HG02884 (cell line): ENCODE measurements at regions not wholly inside any gene's neighbourhood (a gene's known extent, or its start where the extent isn't known, plus 50 kb on each side); places are given as distances from the start of the nearest gene placed in this dataset.
"Not testable (repeated sequence)": the region's sequence is repeated elsewhere in the genome, so short reads cannot be mapped to it uniquely, and the experiment has no call there.

Experiments
- ATAC-seq: cut with Tn5 transposase; IDR thresholded peaks from one replicate; pipeline ENCODE4 v1.9.1; 2021; ENCODE audit warnings: mild to moderate bottlenecking, moderate library complexity; ENCODE audit not compliant: unreplicated experiment

DNA sequence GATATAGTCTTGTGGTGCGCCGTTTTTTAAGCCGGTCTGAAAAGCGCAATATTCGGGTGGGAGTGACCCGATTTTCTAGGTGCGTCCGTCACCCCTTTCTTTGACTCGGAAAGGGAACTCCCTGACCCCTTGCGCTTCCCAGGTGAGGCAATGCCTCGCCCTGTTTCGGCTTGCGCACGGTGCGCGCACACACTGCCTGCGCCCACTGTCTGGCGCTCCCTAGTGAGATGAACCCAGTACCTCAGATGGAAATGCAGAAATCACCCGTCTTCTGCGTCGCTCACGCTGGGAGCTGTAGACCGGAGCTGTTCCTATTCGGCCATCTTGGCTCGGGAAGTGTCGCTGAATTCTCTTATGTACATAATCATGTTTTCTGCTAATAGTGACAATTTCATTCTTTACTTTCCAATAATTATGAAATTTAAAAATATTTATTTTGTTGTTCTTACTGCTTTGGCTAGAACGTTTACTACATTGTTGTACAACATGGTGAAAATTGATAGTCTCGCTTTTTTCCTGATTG is 61.2 kb upstream of the MINDY3 start:
- not testable (repeated sequence) for ATAC-seq

DNA sequence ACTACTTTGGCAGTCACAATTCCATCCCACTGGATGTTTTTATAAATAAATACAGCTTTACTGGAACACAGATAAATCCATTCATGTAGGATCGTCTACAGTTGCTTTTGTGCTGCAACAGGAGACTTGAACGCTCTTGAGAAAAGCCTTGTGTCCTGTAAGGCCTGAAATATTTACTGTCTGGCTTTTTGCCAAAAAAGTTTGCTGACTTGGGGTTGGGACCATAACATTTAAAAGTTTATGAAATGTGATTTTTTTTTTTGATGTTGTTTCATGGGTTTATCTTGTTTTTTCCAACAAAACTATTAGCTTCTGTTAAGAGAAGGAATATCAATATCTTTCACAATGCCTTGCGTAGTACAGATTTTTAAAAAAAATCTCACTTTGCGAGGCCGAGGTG is 71.1 kb upstream of the MINDY3 start:
- no peak for ATAC-seq

DNA sequence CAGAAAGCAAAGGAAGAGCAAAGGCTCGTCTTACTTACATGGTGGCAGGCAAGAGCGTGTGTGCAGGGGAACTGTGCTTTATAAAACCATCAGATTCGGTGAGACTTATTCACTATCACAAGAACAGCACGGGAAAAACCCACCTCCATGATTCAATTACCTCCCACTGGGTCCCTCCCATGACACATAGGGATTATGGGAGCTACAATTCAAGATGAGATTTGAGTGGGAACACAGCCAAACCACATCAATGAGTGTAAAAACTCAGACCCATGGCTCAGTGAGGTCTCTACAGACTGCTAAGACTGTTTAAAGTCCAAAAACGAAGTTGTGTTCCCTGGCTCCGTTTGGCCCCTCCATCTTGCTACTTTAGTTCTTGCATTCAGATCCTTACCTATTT is 79.2 kb upstream of the MINDY3 start:
- not testable (repeated sequence) for ATAC-seq

DNA sequence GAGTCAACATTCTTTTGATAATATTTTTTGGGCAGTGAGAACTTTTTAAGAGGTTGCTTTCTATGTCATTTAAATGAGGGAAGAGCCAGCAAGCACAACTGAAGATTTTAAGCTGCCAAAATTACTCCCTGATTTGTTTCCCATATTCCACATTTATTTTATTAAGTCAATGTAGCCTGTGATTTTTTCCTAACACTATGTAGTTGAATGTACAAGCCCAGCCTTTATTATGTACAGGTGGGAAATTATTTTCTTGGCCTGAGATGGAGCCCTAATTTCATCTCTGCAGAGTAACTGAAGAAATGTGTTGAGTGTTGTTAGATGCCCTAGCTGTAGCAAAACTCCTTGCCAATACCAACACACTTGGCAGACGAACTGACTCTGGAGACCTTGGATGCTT is 83.1 kb upstream of the MINDY3 start:
- no peak for ATAC-seq

DNA sequence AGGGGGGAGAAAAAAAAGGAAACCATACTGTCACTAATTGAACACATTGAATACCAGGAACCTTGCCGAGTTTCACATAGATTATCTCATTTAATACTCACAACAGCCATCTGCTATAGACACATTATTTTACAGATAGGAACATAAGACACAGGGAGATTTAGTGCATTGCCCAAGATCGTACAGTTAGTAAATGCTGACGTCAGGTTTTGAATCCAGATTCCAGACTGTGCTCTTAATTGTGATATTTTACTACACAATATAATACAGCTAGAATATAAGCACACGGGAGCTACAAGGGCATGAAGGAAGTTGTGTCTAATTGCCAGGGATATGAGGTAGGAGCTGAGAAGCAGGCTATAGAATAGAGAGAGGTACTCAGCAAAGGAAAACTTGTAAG is 93.9 kb upstream of the MINDY3 start:
- ATAC-seq = no peak

DNA sequence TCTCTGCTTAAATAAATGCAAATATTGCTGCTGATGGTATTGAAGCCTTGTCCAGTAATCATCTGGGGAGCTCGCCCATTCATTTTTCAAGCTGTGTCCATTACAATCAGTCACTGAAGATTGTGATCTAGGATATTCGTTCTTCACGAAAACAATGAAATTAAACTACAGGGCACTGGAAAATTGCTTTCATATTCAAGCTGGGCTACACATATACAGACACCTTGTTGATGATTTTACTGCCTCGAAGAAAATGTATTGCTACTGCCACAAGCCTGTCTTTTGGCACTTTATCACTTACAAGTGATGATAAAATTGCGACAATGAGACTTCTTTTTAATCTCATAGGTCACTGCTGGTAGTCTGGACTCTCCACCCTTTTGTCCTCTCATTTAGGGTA is 100.0 kb upstream of the MINDY3 start:
- no peak for ATAC-seq

DNA sequence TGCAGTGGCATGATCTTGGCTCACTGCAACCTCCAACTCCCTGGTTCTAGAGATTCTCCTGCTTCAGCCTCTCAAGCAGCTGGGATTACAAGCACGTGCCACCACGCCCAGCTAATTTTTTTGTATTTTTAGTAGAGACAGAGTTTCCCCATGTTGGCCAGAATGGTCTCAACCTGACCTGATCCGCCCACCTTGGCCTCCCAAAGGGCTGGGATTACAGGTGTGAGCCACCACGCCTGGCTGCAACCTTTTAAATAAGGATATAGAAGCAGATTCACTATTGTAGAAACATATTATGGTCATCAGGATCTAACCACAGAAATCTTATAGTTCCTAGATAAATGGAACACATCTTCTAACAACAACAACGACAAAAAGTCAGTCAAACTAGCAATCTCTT is 112.4 kb upstream of the MINDY3 start:
- not testable (repeated sequence) for ATAC-seq

DNA sequence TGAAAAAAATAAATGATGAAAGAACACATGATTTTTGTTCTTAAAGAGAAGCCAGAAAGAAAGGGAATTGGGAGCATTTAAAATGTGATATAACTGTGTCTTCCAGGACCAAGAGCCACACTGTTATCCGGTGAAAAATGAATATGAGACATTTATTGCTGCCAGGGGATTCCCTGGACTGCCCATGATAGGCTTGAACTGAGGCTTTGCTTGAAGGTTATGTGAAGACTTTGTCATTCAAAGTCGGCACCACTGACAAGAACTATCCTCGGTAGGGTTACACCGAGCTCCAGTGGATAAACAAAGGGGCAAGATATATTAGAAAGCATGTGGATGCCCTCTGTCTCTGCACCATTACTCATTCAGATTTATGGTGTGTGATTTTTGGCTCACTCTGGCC is 125.4 kb upstream of the MINDY3 start:
- no peak for ATAC-seq

DNA sequence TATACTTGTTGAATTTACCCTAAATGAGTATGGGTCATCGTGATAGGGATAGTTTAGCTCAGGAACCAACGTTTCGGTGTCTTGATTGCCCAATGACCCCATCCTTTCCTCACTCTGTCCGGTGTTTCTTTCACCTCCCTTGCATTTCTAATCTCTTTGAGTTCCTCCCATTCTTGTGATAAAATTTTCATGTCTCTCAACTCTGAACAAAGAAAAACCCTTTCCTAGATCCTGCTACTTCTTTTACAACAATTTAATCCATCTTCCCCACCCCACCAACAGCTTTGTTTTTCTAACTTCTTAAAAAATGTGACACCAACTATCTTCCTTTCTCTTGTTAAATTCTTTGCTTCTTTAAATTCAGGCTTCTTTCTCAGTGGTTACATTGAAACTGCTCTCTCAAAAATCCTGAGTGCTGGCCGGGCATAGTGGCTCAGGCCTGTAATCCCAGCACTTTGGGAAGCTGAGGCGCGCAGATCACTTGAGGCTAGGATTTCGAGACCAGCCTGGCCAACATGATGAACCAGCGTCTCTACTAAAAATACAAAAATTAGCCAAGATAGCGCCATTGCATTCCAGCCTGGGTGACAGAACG is 130.3 kb upstream of the MINDY3 start:
- no peak for ATAC-seq

DNA sequence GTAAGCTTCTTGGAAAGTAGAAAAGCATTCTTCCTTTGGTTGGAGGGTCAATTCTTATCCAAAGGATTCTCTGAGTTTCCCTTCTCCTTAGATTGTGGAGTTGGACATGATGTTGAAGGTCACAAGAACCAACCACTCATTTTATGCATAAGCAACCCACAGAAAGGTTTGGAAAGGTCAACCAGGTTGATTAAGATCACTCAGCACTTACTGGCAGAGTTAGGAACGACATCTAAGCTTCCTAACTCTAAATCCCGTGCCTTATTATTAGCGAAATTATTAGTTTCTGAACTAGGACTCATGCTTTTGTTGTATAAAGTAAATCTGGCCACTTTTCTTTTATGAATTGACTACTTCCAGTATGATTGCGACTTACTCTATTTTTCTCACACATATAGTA is 137.0 kb upstream of the MINDY3 start:
- no peak for ATAC-seq

DNA sequence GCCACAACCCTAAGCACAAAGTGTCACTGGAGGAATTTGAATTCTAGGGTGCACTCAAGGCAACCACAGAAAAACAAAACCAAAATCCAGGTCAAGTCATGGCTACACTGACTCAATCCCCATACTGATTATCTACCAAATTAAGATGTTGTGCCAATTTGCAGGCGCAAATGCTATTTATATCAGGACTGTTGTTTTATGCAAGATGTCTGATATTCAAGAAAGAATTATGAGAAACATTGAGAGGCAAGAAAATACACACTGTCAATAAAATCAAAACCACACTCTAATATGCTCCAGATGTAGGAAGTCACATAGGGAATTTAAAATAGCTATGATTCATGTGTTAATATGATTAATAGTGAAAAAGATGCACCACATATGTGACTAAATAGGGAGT is 141.3 kb upstream of the MINDY3 start:
- no peak for ATAC-seq

DNA sequence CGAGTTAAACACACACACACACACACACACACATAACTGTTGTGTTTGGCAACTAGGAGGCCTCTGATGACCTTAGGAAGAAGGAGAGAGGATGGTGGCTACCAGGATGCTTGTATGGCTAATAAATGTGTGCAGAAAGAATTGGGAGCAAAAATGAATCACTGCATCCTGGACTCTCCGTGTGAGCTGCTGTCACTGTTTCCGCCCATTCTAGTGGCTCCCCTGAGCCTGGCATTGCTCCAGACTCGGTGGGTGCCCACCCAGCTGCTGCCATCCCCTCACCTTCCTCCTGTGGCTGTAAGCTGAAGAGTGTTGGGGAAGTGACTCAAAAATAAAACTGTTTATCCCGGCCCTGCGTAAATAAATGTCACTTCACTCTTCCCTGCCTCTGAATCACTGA is 149.5 kb upstream of the MINDY3 start:
- ATAC-seq = no peak

DNA sequence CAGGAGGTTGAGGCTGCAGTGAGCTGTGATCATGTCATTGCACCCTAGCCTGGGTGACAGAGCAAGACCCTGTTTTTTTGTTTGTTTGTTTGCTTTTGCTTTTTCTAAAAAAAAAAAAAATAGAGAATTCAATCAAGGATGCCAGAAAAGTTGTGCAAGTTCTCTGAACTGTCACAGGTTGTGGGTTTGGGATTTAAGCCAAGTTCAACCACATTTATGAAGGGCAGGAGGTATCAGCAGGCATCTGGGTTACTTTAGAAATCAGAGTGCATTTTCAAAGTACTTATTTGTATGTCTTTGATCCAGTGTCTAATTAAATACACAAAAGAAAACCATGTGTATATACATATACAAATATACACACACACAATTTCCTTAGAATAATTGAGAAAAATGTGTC is 151.2 kb upstream of the MINDY3 start:
- ATAC-seq = no peak

DNA sequence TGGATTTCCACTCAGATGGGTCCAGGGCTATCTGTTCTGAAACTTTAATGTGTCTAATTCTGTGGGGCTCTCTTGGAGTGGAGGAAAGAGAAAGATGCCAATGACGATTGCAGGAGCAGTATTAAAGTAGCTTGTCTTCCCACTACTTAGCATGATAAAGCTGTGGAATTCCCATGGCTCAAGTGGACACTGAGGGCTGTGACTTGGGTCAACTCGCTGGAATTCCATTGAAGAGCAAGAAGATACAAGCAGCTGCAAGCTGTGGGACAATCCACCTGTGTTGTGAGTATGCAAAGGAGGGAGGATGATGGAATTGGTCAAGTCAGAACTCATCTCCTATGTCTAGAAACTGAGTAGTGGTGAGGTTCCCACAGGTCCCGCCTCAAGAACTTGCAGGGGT is 154.2 kb upstream of the MINDY3 start:
- no peak for ATAC-seq

DNA sequence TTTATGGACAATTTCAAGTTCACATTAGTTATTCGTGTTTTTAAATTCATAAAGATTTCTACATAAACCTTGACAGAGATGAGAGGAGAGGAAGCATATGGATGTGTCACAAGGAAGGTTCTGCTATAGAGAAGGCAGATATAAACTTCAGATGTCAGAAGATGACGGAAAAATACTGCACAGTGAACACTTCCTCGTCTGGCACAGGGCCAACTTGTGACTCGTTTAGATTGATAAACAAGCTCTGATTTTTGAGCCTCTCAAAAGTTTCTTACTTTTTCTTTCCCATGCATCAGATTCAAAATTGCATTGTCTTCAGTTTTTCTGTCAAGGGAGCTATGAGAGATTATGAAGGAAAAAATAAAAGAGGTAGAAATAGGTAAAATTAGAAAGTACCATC is 156.4 kb upstream of the MINDY3 start:
- no peak for ATAC-seq

DNA sequence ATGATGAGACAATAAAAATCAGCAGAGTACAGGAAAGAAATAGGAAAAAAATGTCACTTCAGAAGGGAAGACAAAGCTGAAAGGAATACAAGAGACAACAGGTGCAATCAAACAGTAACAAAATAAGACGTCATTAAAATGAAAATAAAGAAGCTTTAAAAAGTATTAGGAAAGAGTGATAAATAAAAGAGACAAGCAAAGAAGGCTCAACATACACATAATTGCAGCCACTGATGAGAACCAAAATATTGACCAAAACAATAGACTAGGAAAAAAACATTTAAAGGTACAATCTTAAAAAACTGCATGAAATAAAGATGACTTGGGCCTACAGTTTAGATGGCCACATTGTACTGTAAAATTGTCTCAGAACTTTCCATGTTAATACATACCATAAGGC is 160.5 kb upstream of the MINDY3 start:
- ATAC-seq = no peak

DNA sequence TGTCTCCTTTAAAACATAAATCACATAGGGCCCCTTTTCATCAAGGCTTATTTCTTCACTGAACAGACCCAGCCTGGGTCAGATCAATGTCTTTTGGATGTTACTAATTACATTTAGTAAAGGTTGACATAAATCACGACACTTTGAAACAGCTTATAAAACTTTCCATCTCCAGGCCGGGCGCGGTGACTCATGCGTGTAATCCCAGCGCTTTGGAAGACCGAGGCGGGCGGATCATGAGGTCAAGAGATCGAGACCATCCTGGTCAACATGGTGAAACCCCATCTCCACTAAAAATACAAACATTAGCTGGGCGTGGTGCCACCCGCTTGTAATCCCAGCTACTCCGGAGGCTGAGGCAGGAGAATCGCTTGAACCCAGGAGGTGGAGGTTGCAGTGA is 166.5 kb upstream of the MINDY3 start:
- ATAC-seq = not testable (repeated sequence)

DNA sequence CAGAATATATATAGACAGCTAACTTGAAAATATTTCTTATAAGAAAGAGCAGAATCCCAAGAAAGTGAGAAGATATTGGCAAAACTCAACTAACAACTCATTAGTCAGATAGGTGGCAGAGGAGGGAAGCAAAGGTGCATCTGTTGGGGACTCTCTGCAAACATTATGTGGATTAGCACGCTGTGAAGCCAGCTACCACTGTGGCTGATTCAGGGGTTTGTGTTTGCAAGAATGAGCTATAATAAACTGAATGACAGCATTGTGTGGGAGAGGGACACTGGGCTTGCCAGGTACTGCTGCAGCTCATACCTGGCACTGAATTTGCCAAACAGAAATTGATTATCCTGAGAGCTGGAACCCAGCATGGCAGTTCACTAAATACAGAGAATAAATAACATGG is 170.3 kb upstream of the MINDY3 start:
- no peak for ATAC-seq

DNA sequence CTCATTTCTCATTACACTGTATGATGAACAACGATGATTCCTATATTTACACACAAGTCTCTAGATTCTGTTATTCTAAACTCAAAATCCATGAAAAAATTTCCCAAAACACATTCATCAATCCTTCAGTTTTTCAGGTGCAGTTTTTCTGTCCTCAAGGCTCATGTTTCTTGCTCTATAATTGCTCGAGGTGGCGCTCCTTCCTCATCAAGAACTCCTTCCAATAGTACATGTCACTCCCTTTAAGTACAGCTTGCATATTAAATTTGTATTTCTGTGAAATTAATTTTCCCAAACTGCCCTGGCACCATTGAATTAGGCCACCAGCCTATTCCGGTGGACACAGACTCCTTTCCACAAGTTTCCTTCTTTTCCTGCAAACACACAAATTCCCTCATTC is 188.7 kb upstream of the MINDY3 start:
- ATAC-seq = no peak

DNA sequence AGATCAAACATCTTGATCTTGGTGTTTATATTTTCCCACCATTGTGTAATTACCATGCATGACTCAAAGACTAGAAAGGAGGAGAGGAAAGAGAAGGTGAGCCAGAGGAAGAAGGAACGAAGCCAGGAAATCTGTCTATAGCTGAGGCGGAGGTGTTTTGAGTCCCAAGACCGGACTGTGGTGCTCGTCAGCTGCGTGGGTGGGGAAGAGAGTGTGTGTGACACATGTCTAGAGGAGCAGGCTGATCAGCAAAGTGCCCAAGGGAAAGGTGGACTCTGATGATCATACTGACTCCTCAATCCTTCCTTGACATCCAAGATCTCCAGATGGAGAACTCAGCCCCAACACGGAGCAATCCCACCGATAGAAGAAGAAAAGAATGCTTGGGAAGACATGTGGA is 189.5 kb upstream of the MINDY3 start:
- ATAC-seq = no peak

DNA sequence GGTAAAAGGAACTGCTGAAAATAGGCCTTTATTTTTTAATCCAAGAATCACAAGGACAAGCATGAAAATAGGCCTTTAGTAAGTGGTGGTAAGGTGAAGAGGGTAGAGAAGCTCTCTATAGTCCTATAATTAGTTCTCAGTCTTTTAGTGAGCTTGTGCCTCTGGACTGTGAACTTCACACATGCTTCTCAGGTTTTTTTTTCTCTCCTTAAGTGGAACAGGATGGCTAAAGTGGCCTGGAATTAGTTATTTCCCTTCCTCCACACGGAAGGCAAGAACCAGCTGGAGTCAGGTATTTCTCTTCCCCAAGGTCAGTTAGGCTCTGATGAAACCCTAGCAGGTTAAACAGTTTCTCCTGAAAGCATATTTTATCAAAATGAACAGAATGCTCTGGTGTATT is 203.0 kb upstream of the MINDY3 start:
- ATAC-seq = no peak

DNA sequence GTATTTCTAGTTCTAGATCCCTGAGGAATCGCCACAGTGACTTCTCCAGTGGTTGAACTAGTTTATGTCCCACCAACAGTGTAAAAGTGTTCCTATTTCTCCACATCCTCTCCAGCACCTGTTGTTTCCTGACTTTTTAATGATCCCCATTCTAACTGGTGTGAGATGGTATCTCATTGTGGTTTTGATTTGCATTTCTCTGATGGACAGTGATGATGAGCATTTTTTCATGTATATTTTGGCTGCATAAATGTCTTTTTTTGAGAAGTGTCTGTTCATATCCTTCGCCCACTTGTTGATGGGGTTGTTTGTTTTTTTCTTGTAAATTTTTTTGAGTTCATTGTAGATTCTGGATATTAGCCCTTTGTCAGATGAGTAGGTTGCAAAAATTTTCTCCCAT is 223.2 kb upstream of the MINDY3 start:
- not testable (repeated sequence) for ATAC-seq

DNA sequence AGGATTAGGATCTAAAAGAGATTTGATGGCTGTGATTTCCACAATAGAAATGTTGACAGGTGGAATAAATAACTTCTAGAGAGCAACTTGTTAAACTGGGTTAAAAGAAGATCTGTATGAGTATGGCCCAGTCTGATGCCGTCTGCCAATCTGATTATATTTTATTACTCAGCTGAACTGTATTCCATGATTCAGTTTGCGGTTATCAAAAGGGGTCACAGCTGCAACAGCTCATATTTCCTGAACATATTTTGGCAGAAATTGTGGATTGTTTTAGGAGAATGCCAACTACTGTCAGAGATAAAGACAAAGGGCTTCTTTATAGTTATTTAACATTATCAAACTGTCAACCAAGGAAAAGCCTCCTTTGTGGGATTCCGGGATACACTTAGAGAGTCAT is 244.8 kb upstream of the MINDY3 start:
- no peak for ATAC-seq
